Liver (tissue), 3 donors: ENCODE measurements at regions not wholly inside any gene's neighbourhood (a gene's known extent, or its start where the extent isn't known, plus 50 kb on each side); places are given as distances from the start of the nearest gene placed in this dataset.

ENCODE experiments used
- ATF3 ChIP-seq: IDR thresholded peaks from 2 replicates; pipeline ENCODE4 v1.6.1; 2016; ENCODE audit warnings: antibody characterized with exemption
- CTCF ChIP-seq: fragments of 150-350 bp; IDR thresholded peaks from 2 replicates; pipeline ENCODE4 v1.5.1; 2017; ENCODE audit warnings: improper control_type of control experiment, low read depth, low read length; ENCODE audit not compliant: missing input control
- FOXA1 ChIP-seq: IDR thresholded peaks from 2 replicates; pipeline ENCODE4 v1.6.1; 2016; ENCODE audit warnings: antibody characterized with exemption
- GABPA ChIP-seq, 2 donors: IDR thresholded peaks in 1 of 2; conservative IDR thresholded peaks in 1 of 2; 2 replicates each; pipeline ENCODE4 v1.6.1; 2016; ENCODE audit warnings: antibody characterized with exemption in 2 of 2, mild to moderate bottlenecking in 1 of 2, moderate library complexity in 1 of 2
- TAF1 ChIP-seq: conservative IDR thresholded peaks from 2 replicates; pipeline ENCODE4 v1.6.1; 2016; ENCODE audit warnings: antibody characterized with exemption, mild to moderate bottlenecking
- YY1 ChIP-seq: IDR thresholded peaks from 2 replicates; pipeline ENCODE4 v1.6.1; 2016; ENCODE audit warnings: antibody characterized with exemption, mild to moderate bottlenecking
- donor health status: healthy.
- donor health status: healthy.

- TF ChIP-seq CTCF (no peak), TAF1 (no peak), FOXA1 (no peak), ATF3 (no peak), YY1 (no peak), GABPA (IDR thresholded peaks at IDR 0.05 in 1 of 2, conservative IDR thresholded peaks at IDR 0.05 in 1 of 2) (no peak)
These were observed 173.2 kb upstream of the FOXF1 start for GRCh38 chr16:86337138-86337537.
